Osteoblast (primary cell): ENCODE measurements at regions not wholly inside any gene's neighbourhood (a gene's known extent, or its start where the extent isn't known, plus 50 kb on each side); places are given as distances from the start of the nearest gene placed in this dataset.
"Not testable (repeated sequence)": the region's sequence is repeated elsewhere in the genome, so short reads cannot be mapped to it uniquely, and the experiment has no call there.

Experiments used
- DNase-seq: peaks from one replicate; pipeline ENCODE4 v3.0.0; 2011; ENCODE audit warnings: low spot score, mixed read lengths; ENCODE audit not compliant: insufficient read length; ENCODE audit errors: missing footprints
- H2AFZ ChIP-seq: 2 replicates; pipeline ENCODE4 v1.6.0; 2011; ENCODE audit warnings: mild to moderate bottlenecking, low read length
- H3K27ac ChIP-seq: 2 replicates; pipeline ENCODE4 v1.5.1; 2011; ENCODE audit warnings: mild to moderate bottlenecking, low read depth, low read length, moderate library complexity
- H3K27me3 ChIP-seq: 2 replicates; pipeline ENCODE4 v1.6.0; 2012; ENCODE audit warnings: mild to moderate bottlenecking, control low read depth, inconsistent platforms, low read length, moderate library complexity; ENCODE audit not compliant: insufficient read depth
- H3K36me3 ChIP-seq: 2 replicates; pipeline ENCODE4 v1.5.1; 2011; ENCODE audit warnings: mild to moderate bottlenecking, low read length, control low read depth, moderate library complexity; ENCODE audit not compliant: insufficient read depth
- H3K4me1 ChIP-seq: 2 replicates; pipeline ENCODE4 v1.5.1; 2011; ENCODE audit warnings: mild to moderate bottlenecking, low read length, control low read depth, moderate library complexity; ENCODE audit not compliant: insufficient read depth
- H3K4me2 ChIP-seq: 2 replicates; pipeline ENCODE4 v1.6.0; 2011; ENCODE audit warnings: mild to moderate bottlenecking, low read length; ENCODE audit not compliant: insufficient read depth
- H3K4me3 ChIP-seq: fragments of 200-600 bp; sonication (generic); 3 replicates; pipeline ENCODE4 v1.5.1; 2012; ENCODE audit warnings: mild to moderate bottlenecking, low read length, inconsistent platforms; ENCODE audit not compliant: insufficient read depth
- H3K79me2 ChIP-seq: 2 replicates; pipeline ENCODE4 v1.6.0; 2012; ENCODE audit warnings: mild to moderate bottlenecking, low read length, control low read depth, inconsistent platforms; ENCODE audit not compliant: insufficient read depth
- H3K9me3 ChIP-seq: 2 replicates; pipeline ENCODE4 v1.5.1; 2011; ENCODE audit warnings: low read depth, low read length, control low read depth
- H4K20me1 ChIP-seq: 2 replicates; pipeline ENCODE4 v1.6.0; 2012; ENCODE audit warnings: mild to moderate bottlenecking, low read length, control low read depth; ENCODE audit not compliant: insufficient read depth
- TF ChIP-seq, protein P1 (sequence below): IDR thresholded peaks from 2 replicates; pipeline ENCODE4 v1.5.1; 2011; ENCODE audit warnings: mild to moderate bottlenecking, low read depth, low read length, moderate library complexity; ENCODE audit errors: extremely low read depth

GRCh38 chr4:188391349-188391748, 252.1 kb downstream of the TRIML1 start:
- H3K27me3 ChIP-seq, H3K4me1 ChIP-seq, H4K20me1 ChIP-seq, H3K79me2 ChIP-seq, H3K4me2 ChIP-seq, H3K9me3 ChIP-seq, H3K27ac ChIP-seq, H2AFZ ChIP-seq, DNase-seq, H3K4me3 ChIP-seq, H3K36me3 ChIP-seq: not testable (repeated sequence)
- TF ChIP-seq, protein P1, sequence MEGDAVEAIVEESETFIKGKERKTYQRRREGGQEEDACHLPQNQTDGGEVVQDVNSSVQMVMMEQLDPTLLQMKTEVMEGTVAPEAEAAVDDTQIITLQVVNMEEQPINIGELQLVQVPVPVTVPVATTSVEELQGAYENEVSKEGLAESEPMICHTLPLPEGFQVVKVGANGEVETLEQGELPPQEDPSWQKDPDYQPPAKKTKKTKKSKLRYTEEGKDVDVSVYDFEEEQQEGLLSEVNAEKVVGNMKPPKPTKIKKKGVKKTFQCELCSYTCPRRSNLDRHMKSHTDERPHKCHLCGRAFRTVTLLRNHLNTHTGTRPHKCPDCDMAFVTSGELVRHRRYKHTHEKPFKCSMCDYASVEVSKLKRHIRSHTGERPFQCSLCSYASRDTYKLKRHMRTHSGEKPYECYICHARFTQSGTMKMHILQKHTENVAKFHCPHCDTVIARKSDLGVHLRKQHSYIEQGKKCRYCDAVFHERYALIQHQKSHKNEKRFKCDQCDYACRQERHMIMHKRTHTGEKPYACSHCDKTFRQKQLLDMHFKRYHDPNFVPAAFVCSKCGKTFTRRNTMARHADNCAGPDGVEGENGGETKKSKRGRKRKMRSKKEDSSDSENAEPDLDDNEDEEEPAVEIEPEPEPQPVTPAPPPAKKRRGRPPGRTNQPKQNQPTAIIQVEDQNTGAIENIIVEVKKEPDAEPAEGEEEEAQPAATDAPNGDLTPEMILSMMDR: peak; percentile 42

DNA sequence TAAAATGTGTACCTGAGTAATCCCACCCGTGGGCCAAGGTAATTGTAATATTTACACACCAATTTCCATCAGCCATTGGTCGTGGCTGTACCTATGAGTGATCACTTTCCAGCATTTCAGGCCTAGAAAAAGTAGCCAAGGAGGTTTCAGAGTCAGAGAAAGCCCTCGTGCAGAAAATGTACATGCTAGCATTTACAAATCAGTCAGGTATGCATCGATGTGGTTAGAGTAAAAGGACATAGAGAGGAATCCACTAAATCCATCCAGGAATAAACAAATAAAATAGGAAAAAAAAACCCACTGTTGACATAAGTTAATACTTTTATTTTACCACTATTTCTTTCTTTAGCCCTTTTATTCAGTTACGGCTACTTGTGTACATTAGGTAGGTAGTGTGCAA, 256.8 kb downstream of the TRIML1 start:
- Histone ChIP-seq H3K36me3 (no peaks in the 10 kb centered on the region), H3K27ac (no peak overlapping the region), H4K20me1 (no peaks in the 10 kb centered on the region), H3K9me3 (no peaks in the 10 kb centered on the region), H3K27me3 (no peaks in the 10 kb centered on the region), H3K4me1 (peaks cover 12% of the 10 kb centered on the region), H3K79me2 (peaks cover 4% of the 10 kb centered on the region), H2AFZ (no peak overlapping the region), H3K4me2 (no peak overlapping the region), H3K4me3 (no peak overlapping the region)
- no peak for DNase-seq
- TF ChIP-seq, protein P1: no peak

- peaks cover 7% of the 10 kb centered on the region for H3K36me3 ChIP-seq
- peak overlapping the region; percentile 100 for H3K27ac ChIP-seq
- H3K9me3 ChIP-seq: no peaks in the 10 kb centered on the region
- peaks cover 37% of the 10 kb centered on the region for H3K79me2 ChIP-seq
- DNase-seq: no peak
- H3K4me2 ChIP-seq: peak overlapping the region; percentile 75
- TF ChIP-seq, protein P1: no peak
- no peaks in the 10 kb centered on the region for H3K27me3 ChIP-seq
- H2AFZ ChIP-seq: peak overlapping the region; percentile 88
- no peak overlapping the region for H3K4me3 ChIP-seq
- peaks cover 30% of the 10 kb centered on the region for H3K4me1 ChIP-seq
- H4K20me1 ChIP-seq: no peaks in the 10 kb centered on the region
Observed at GRCh38 chr4:188399834-188400233, 260.6 kb downstream of the TRIML1 start.

- Histone ChIP-seq H3K4me1 (peaks cover 31% of the 10 kb centered on the region), H3K4me3 (peak overlapping the region; percentile 69), H3K36me3 (peaks cover 7% of the 10 kb centered on the region), H2AFZ (peak overlapping the region; percentile 88), H4K20me1 (no peaks in the 10 kb centered on the region), H3K4me2 (peak overlapping the region; percentile 75), H3K27ac (peak overlapping the region; percentile 100), H3K9me3 (no peaks in the 10 kb centered on the region), H3K79me2 (peaks cover 37% of the 10 kb centered on the region), H3K27me3 (no peaks in the 10 kb centered on the region)
- TF ChIP-seq, protein P1: no peak
- no peak for DNase-seq
Observed at GRCh38 chr4:188400451-188400850, 261.2 kb downstream of the TRIML1 start.
